ENCODE measurements at regions not wholly inside any gene's neighbourhood (a gene's known extent, or its start where the extent isn't known, plus 50 kb on each side); places are given as distances from the start of the nearest gene placed in this dataset.
A peak's percentile ranks its signal among the peaks of the same experiment; 100 is the strongest.
"Not testable (repeated sequence)": the region's sequence is repeated elsewhere in the genome, so short reads cannot be mapped to it uniquely, and the experiment has no call there.

DNA sequence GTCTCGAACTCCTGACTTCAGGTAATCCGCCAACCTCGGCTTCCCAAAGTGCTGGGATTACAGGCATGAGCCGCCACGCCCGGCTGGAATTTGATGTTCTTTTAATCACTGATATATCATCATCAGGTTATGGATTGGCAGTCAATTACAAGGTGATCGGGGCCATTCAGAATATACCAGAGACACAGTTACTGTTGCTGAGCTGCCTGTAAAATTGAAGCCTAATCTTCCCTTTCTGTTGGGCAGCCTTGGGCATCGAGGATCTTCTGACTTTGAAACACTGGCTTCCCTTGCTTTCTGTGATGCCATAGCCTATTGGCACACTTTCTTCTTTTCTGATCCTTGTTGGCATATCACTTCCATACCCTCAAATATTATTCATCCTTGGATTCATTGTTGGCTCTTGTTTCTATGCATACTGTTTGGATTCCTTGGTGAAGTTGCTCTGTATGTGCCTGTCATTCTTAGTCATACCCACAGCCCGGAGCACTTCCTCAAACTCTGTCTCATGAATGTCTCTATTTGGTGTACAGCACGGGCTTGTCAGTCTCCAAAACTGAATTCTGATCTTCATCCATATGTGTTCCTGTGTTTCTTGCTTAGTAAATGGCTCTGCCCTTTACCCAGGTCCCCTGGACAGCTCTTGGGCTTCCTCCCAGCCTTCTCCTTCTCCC lies 85.6 kb upstream of the CRYM start:
- H3K9me3 Mint-ChIP-seq; H3K36me3 Mint-ChIP-seq; H3K27ac Mint-ChIP-seq; H3K36me3 ChIP-seq (ENCODE audit: control insufficient read depth in 2 of 3, insufficient read depth in 3 of 3, low read length in 3 of 3); H3K9me3 ChIP-seq (ENCODE audit: control insufficient read depth in 2 of 3, low read length in 3 of 3); POLR2A ChIA-PET; CTCF ChIA-PET; H3K4me1 ChIP-seq (ENCODE audit: control insufficient read depth in 2 of 2, insufficient read depth in 2 of 2, low read length in 2 of 2); H3K4me3 ChIP-seq (ENCODE audit: low read length); H3K27me3 ChIP-seq (ENCODE audit: control insufficient read depth in 2 of 2, insufficient read depth in 2 of 2, low read length in 2 of 2); H3K4me1 Mint-ChIP-seq; intact Hi-C loops (cut with micrococcal nuclease); DNase-seq; H3K4me3 Mint-ChIP-seq; H3K27ac ChIP-seq (ENCODE audit: low read depth, low read length): not testable (repeated sequence)
- ATAC-seq: peak; percentile 79
- peaks cover 3 to 18% (median 7%) of the 10 kb centered on the region in 5 donors for H3K27me3 Mint-ChIP-seq

DNA sequence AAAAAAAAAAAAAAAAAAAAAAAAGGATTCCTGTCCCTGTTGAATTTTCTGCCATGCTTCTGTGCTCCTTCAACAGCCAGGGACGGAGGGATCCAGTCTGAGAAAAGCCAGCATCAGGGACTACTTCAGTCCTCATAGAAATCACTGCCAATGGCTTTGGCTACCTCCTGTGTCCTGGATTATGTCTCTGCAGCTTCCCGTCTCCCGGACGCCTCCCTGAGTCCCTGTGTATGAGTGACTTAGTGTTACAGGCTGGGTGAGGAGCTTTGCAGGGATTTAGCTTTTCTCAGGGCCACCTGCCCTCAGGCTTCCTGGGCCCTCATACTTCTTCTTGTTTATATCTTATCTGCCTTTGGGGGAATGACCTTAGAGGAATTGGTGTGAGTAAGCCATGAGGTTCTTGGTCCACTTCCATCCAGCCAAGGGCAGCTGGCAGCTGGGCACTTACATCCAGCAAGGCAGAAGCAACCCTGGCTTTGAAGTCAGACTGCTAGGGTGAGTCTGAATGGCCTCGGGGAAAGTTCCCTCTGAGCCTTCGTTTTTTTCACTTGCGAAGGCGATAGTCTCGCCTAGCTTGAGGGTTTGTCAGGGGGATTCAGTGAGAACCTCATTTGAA lies 83.6 kb upstream of the CRYM start:
- H3K9me3 Mint-ChIP-seq; intact Hi-C loops (cut with micrococcal nuclease); H3K36me3 Mint-ChIP-seq; DNase-seq; ATAC-seq; H3K4me1 ChIP-seq (ENCODE audit: control insufficient read depth in 2 of 2, insufficient read depth in 2 of 2, low read length in 2 of 2); H3K36me3 ChIP-seq (ENCODE audit: control insufficient read depth in 2 of 3, insufficient read depth in 3 of 3, low read length in 3 of 3); H3K4me3 ChIP-seq (ENCODE audit: low read length); POLR2A ChIA-PET; H3K4me1 Mint-ChIP-seq; CTCF ChIA-PET; H3K4me3 Mint-ChIP-seq; H3K27me3 ChIP-seq (ENCODE audit: control insufficient read depth in 2 of 2, insufficient read depth in 2 of 2, low read length in 2 of 2); H3K9me3 ChIP-seq (ENCODE audit: control insufficient read depth in 2 of 3, low read length in 3 of 3); H3K27ac ChIP-seq (ENCODE audit: low read depth, low read length); H3K27ac Mint-ChIP-seq: not testable (repeated sequence)
- H3K27me3 Mint-ChIP-seq: peaks cover 3 to 18% (median 7%) of the 10 kb centered on the region in 5 donors

DNA sequence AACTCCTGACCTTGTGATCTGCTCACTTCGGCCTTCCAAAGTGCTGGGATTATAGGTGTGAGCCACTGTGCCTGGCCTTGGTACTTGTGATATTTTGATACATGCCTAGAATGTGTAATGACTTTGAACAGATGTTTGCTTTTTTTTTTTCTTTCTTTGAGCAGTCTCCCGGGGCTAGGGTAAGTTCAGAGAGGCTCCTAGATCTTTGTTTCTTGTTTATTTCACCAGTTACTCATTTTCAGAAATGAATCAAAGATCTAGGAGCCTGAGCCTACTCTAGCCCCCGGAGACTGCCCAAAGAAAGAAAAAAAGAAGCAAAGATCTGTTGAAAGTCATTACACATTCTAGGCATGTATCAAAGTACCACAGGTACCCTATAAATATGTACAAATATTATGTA lies 83.0 kb upstream of the CRYM start:
- H3K4me3 Mint-ChIP-seq; H3K9me3 ChIP-seq (ENCODE audit: control insufficient read depth in 2 of 3, low read length in 3 of 3); H3K9me3 Mint-ChIP-seq; H3K36me3 Mint-ChIP-seq; H3K4me1 ChIP-seq (ENCODE audit: control insufficient read depth in 2 of 2, insufficient read depth in 2 of 2, low read length in 2 of 2); CTCF ChIA-PET; POLR2A ChIA-PET; H3K4me1 Mint-ChIP-seq; DNase-seq; intact Hi-C loops (cut with micrococcal nuclease); ATAC-seq; H3K36me3 ChIP-seq (ENCODE audit: control insufficient read depth in 2 of 3, insufficient read depth in 3 of 3, low read length in 3 of 3); H3K4me3 ChIP-seq (ENCODE audit: low read length); H3K27me3 ChIP-seq (ENCODE audit: control insufficient read depth in 2 of 2, insufficient read depth in 2 of 2, low read length in 2 of 2); H3K27ac Mint-ChIP-seq; H3K27ac ChIP-seq (ENCODE audit: low read depth, low read length): not testable (repeated sequence)
- peaks cover 4 to 18% (median 11%) of the 10 kb centered on the region in 5 donors for H3K27me3 Mint-ChIP-seq

DNA sequence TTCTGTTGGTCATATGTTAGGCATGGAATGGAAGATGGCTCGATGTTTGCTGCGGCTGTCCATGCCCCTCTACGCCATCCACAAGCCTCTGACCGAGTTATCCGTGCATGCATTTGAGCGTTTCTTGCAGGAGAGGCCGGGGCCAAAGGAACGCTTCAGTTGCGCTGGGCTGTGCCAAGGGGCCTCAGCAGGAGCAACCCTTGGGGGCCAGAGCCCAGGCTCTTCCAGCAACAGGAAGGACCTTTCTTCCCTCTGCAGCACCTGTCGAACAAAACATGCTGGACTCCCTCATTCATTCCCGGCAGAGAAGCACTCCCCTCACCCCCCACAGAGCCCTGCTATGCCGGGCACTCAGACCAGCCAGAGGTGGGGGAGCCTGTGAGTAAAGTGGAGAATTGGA lies 81.4 kb upstream of the CRYM start:
- Mint-ChIP-seq H3K27me3 (peaks cover 8 to 21% (median 11%) of the 10 kb centered on the region in 5 donors), H3K4me1 (peaks cover 0 to 11% (median 0%) of the 10 kb centered on the region in 7 donors)
- H3K27ac ChIP-seq (ENCODE audit: low read depth, low read length); H3K36me3 ChIP-seq (ENCODE audit: control insufficient read depth in 2 of 3, insufficient read depth in 3 of 3, low read length in 3 of 3); intact Hi-C loops (cut with micrococcal nuclease); DNase-seq; H3K4me3 ChIP-seq (ENCODE audit: low read length); H3K9me3 Mint-ChIP-seq; H3K4me1 ChIP-seq (ENCODE audit: control insufficient read depth in 2 of 2, insufficient read depth in 2 of 2, low read length in 2 of 2); POLR2A ChIA-PET; H3K36me3 Mint-ChIP-seq; H3K9me3 ChIP-seq (ENCODE audit: control insufficient read depth in 2 of 3, low read length in 3 of 3); ATAC-seq; H3K27ac Mint-ChIP-seq; H3K27me3 ChIP-seq (ENCODE audit: control insufficient read depth in 2 of 2, insufficient read depth in 2 of 2, low read length in 2 of 2); CTCF ChIA-PET; H3K4me3 Mint-ChIP-seq: not testable (repeated sequence)

DNA sequence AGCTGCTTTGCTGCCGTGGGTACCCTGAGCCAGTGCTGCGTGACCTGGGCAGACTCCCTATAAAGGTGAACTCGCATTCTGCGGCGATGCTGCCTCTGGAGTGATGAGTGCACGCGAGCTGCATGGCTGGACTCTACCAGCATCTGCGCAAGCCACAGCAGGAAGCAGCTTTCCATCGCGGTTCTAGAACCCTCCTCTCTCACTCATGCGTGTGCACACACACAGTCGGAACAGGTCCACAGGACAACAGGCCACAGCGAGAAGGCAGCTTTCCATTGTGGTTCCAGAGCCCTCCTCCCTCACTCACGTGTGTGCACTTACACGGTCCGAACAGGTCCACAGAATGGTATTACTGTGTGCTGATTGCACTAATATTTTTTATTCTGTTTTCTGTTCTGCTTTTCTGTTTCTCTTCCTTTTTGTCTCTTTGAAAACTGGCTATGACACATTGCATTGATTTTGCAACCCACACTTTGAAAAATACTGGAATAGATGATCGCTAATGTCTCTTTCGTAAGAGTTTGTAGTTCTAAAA lies 80.2 kb upstream of the CRYM start:
- ATAC-seq: peak; percentile 66
- H3K36me3 ChIP-seq (ENCODE audit: control insufficient read depth in 2 of 3, insufficient read depth in 3 of 3, low read length in 3 of 3); H3K4me3 Mint-ChIP-seq; H3K4me3 ChIP-seq (ENCODE audit: low read length); H3K4me1 ChIP-seq (ENCODE audit: control insufficient read depth in 2 of 2, insufficient read depth in 2 of 2, low read length in 2 of 2); H3K27me3 ChIP-seq (ENCODE audit: control insufficient read depth in 2 of 2, insufficient read depth in 2 of 2, low read length in 2 of 2); H3K36me3 Mint-ChIP-seq; H3K27ac ChIP-seq (ENCODE audit: low read depth, low read length); POLR2A ChIA-PET; H3K9me3 ChIP-seq (ENCODE audit: control insufficient read depth in 2 of 3, low read length in 3 of 3); intact Hi-C loops (cut with micrococcal nuclease); H3K9me3 Mint-ChIP-seq; DNase-seq; H3K27ac Mint-ChIP-seq; CTCF ChIA-PET: not testable (repeated sequence)
- peaks cover 5 to 18% (median 11%) of the 10 kb centered on the region in 5 donors for H3K27me3 Mint-ChIP-seq
- H3K4me1 Mint-ChIP-seq: peaks cover 0 to 11% (median 0%) of the 10 kb centered on the region in 7 donors

DNA sequence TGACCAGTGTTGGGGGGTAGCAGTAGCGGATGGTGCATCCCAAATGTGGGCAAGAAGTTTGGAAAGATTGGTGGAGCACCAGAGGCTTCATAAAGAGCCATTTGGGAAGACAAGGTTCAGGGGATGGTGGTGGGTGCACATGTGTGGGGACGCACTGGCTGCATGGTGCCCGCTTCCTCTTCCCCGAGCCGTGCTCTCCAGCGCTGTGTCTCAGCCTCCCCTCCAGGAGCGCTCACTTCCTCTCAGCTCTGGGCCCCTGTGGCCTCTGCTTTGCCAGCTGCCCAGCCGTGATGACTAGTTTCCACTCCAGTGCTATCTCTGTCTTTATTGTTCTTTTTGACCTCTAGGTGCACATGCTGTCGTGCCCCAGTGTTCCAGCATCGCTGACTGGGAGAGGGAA lies 78.2 kb upstream of the CRYM start:
- H3K4me3 ChIP-seq (ENCODE audit: low read length); H3K36me3 Mint-ChIP-seq; H3K27ac ChIP-seq (ENCODE audit: low read depth, low read length); H3K4me3 Mint-ChIP-seq; intact Hi-C loops (cut with micrococcal nuclease); H3K27ac Mint-ChIP-seq; H3K9me3 ChIP-seq (ENCODE audit: control insufficient read depth in 2 of 3, low read length in 3 of 3); H3K36me3 ChIP-seq (ENCODE audit: control insufficient read depth in 2 of 3, insufficient read depth in 3 of 3, low read length in 3 of 3); DNase-seq; H3K4me1 ChIP-seq (ENCODE audit: control insufficient read depth in 2 of 2, insufficient read depth in 2 of 2, low read length in 2 of 2); CTCF ChIA-PET; POLR2A ChIA-PET; H3K27me3 ChIP-seq (ENCODE audit: control insufficient read depth in 2 of 2, insufficient read depth in 2 of 2, low read length in 2 of 2); H3K9me3 Mint-ChIP-seq: not testable (repeated sequence)
- Mint-ChIP-seq H3K27me3 (peaks cover 0 to 14% (median 11%) of the 10 kb centered on the region in 5 donors), H3K4me1 (peaks cover 0 to 11% (median 0%) of the 10 kb centered on the region in 7 donors)
- ATAC-seq: peak; percentile 65

DNA sequence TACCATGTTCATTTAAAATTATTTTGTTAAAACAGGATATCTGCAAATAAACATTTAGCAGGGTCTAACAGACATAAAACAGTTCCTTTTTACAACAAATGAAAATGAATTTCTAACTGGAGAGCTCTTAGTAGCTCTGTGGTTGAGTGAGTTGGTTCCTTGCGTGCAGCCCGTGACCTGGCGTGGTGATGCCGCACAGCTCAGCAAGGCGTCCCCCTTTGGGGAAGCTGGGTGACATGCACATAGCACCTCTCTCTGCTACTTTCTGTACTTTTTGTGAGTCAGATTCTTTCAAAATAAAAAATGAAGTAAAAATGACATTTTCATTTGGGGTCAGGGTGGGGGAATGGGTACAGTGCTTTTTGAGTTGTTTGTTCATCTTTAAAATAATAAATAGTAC lies 73.3 kb upstream of the CRYM start:
- DNase-seq; H3K4me1 ChIP-seq (ENCODE audit: control insufficient read depth in 2 of 2, insufficient read depth in 2 of 2, low read length in 2 of 2); POLR2A ChIA-PET; H3K9me3 Mint-ChIP-seq; intact Hi-C loops (cut with micrococcal nuclease); H3K36me3 ChIP-seq (ENCODE audit: control insufficient read depth in 2 of 3, insufficient read depth in 3 of 3, low read length in 3 of 3); CTCF ChIA-PET; H3K36me3 Mint-ChIP-seq; H3K9me3 ChIP-seq (ENCODE audit: control insufficient read depth in 2 of 3, low read length in 3 of 3); H3K4me1 Mint-ChIP-seq; H3K4me3 ChIP-seq (ENCODE audit: low read length); H3K27me3 ChIP-seq (ENCODE audit: control insufficient read depth in 2 of 2, insufficient read depth in 2 of 2, low read length in 2 of 2); H3K27ac Mint-ChIP-seq; ATAC-seq; H3K4me3 Mint-ChIP-seq; H3K27ac ChIP-seq (ENCODE audit: low read depth, low read length): not testable (repeated sequence)
- H3K27me3 Mint-ChIP-seq: peaks cover 0 to 14% (median 4%) of the 10 kb centered on the region in 5 donors

Data from naive thymus-derived CD4-positive, alpha-beta T cell (primary cell).